ENCODE measurements at regions not wholly inside any gene's neighbourhood (a gene's known extent, or its start where the extent isn't known, plus 50 kb on each side); places are given as distances from the start of the nearest gene placed in this dataset.

DNA sequence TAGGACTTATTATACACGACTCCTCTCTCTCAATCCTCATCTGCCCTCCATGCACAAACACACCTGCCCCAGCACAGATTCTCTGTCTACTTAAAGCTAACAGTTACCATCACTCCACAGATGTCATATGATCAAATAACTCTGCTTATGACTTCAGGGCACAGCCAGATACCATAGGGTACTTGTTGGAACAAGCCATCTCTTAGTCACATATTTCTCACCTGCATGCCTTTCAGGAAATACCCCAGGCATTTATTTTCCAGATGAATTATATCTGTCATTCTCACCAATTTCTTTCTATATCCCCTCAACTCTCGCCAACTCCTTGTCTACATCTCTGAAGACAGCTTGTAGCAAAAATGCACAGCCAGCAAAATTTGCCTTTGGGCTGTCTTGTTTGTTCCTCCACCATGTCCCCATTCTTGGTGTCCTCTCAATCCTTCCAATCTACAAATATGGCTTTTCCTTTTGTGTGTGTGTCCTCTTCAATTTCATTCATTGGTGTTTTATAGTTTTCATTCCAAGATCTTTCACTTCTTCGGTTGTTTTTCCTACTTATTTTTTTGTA, 353.9 kb upstream of the CAMK1G start:
- Histone ChIP-seq H2AFZ (ENCODE audit: insufficient read depth, low read depth, low read length, poor library complexity, severe bottlenecking) (no peak overlapping the region), H3K4me2 (replicated peaks; ENCODE audit: extremely low read depth, low read length, poor library complexity, severe bottlenecking) (no peak overlapping the region), H3K79me2 (ENCODE audit: insufficient read depth, low read length) (no peaks in the 10 kb centered on the region), H3K36me3 (replicated peaks in 1 of 2; ENCODE audit: control insufficient read depth in 1 of 2, insufficient read depth in 2 of 2, low read length in 2 of 2) (no peaks in the 10 kb centered on the region), H3K9ac (ENCODE audit: insufficient read depth, low read length, poor library complexity, severe bottlenecking) (no peak overlapping the region), H3K27ac (ENCODE audit: low read depth in 1 of 2, low read length in 2 of 2) (no peak overlapping the region), H3K4me1 (ENCODE audit: control insufficient read depth in 1 of 2, insufficient read depth in 2 of 2, low read length in 2 of 2) (no peaks in the 10 kb centered on the region), H3K4me3 (replicated peaks in 1 of 3; ENCODE audit: low read depth in 2 of 3, low read length in 3 of 3) (no peak overlapping the region), H4K20me1 (ENCODE audit: insufficient read depth, low read length) (no peaks in the 10 kb centered on the region), H3K27me3 (ENCODE audit: control insufficient read depth in 2 of 2, insufficient read depth in 2 of 2, low read length in 2 of 2) (peaks cover 9 to 12% of the 10 kb centered on the region in 2 donors), H3K9me3 (replicated peaks in 1 of 2; ENCODE audit: control insufficient read depth in 1 of 2, insufficient read depth in 1 of 2, low read length in 2 of 2) (peaks cover 6 to 8% of the 10 kb centered on the region in 2 donors)
- intact Hi-C loops (cut with micrococcal nuclease), result no loop called here
- no peaks in the 10 kb centered on the region for H3K4me1 Mint-ChIP-seq
- peaks cover 4 to 14% (median 8%) of the 10 kb centered on the region in 3 donors for H3K27me3 Mint-ChIP-seq (ENCODE audit: low read depth in 3 of 3)
- H3K9me3 Mint-ChIP-seq, result peaks cover 2 to 24% (median 12%) of the 10 kb centered on the region in 7 donors
- TF ChIP-seq CTCF (IDR thresholded peaks at IDR 0.05), result no peak
- 87% methylated on average over 2 of the region's 3 CpGs for WGBS (ENCODE audit: insufficient coverage)
- no peak overlapping the region for H3K4me3 Mint-ChIP-seq
- H3K27ac Mint-ChIP-seq, result no peak overlapping the region
- DNase-seq, result no peak
- no peaks in the 10 kb centered on the region for H3K36me3 Mint-ChIP-seq

DNA sequence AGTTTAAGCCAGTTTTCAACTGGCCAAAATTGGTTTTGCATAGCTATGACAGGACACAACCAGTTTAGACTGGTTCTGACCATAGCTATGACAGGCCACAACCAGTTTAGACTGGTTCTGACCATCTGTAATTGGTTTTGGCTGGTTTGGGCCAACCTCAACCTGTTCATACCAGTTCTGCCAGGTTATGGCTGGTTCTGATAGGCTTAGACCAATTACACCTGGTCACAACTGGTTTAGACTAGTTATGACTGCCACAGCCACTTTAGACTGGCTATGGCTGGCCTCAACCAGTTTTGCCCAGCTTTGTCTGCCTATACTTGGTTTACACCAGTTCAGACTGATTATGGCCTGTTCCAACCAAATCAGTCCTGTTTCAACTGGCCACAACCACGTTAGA, 353.2 kb upstream of the CAMK1G start:
- Histone ChIP-seq H2AFZ (ENCODE audit: insufficient read depth, low read depth, low read length, poor library complexity, severe bottlenecking) (no peak overlapping the region), H3K9ac (ENCODE audit: insufficient read depth, low read length, poor library complexity, severe bottlenecking) (no peak overlapping the region), H3K27ac (ENCODE audit: low read depth in 1 of 2, low read length in 2 of 2) (no peak overlapping the region), H3K36me3 (replicated peaks in 1 of 2; ENCODE audit: control insufficient read depth in 1 of 2, insufficient read depth in 2 of 2, low read length in 2 of 2) (no peaks in the 10 kb centered on the region), H3K27me3 (ENCODE audit: control insufficient read depth in 2 of 2, insufficient read depth in 2 of 2, low read length in 2 of 2) (peaks cover 9 to 12% of the 10 kb centered on the region in 2 donors), H4K20me1 (ENCODE audit: insufficient read depth, low read length) (no peaks in the 10 kb centered on the region), H3K4me1 (ENCODE audit: control insufficient read depth in 1 of 2, insufficient read depth in 2 of 2, low read length in 2 of 2) (no peaks in the 10 kb centered on the region), H3K9me3 (replicated peaks in 1 of 2; ENCODE audit: control insufficient read depth in 1 of 2, insufficient read depth in 1 of 2, low read length in 2 of 2) (peaks cover 6 to 8% of the 10 kb centered on the region in 2 donors), H3K79me2 (ENCODE audit: insufficient read depth, low read length) (no peaks in the 10 kb centered on the region), H3K4me3 (replicated peaks in 1 of 3; ENCODE audit: low read depth in 2 of 3, low read length in 3 of 3) (no peak overlapping the region), H3K4me2 (replicated peaks; ENCODE audit: extremely low read depth, low read length, poor library complexity, severe bottlenecking) (no peak overlapping the region)
- H3K4me1 Mint-ChIP-seq, result no peaks in the 10 kb centered on the region
- H3K27me3 Mint-ChIP-seq (ENCODE audit: low read depth in 3 of 3), result peaks cover 2 to 14% (median 8%) of the 10 kb centered on the region in 3 donors
- peaks cover 2 to 24% (median 12%) of the 10 kb centered on the region in 7 donors for H3K9me3 Mint-ChIP-seq
- H3K4me3 Mint-ChIP-seq, result no peak overlapping the region
- TF ChIP-seq CTCF (IDR thresholded peaks at IDR 0.05), result no peak
- no peaks in the 10 kb centered on the region for H3K36me3 Mint-ChIP-seq
- no CpG with 5 or more reads among the region's 1 CpG for WGBS (ENCODE audit: insufficient coverage)
- H3K27ac Mint-ChIP-seq, result no peak overlapping the region
- DNase-seq, result no peak
- intact Hi-C loops (cut with micrococcal nuclease), result no loop called here
